HepG2 (cell line): ENCODE measurements at regions not wholly inside any gene's neighbourhood (a gene's known extent, or its start where the extent isn't known, plus 50 kb on each side); places are given as distances from the start of the nearest gene placed in this dataset.
"Not testable (repeated sequence)": the region's sequence is repeated elsewhere in the genome, so short reads cannot be mapped to it uniquely, and the experiment has no call there.

Experiments used
- ATAC-seq: fragments of 200-7000 bp; cut with Tn5 transposase; 3 replicates; pipeline ENCODE4 v1.9.1; 2020; ENCODE audit warnings: mild to moderate bottlenecking, moderate library complexity
- BruUV-seq: library from RNA; stranded (reverse); fragments of 400-500 nt; replicated peaks from 2 replicates; lab custom pipeline; 2021; lab: Mats Ljungman, UMichigan
- CTCF ChIA-PET: fragments of 300-600 bp; formaldehyde crosslinking; extraction: SDS; loops from one replicate; lab custom pipeline; 2021; ENCODE audit warnings: low total read pairs, inconsistent platforms, low intra/inter-chr PET ratio; lab: Yijun Ruan, JAX
- POLR2A ChIA-PET: fragments of 350-600 bp; sonication (Branson Sonifier 250); formaldehyde crosslinking; loops from one replicate; lab custom pipeline; 2020; ENCODE audit warnings: antibody characterized with exemption, inconsistent platforms; lab: Yijun Ruan, JAX
- DNase-seq: peaks from one replicate; pipeline ENCODE4 v3.0.0-alpha.2; 2015; ENCODE audit warnings: low spot score
- FAIRE-seq: peaks from 3 replicates; lab custom pipeline; 2011; peaks lifted over from hg19 to GRCh38; lab: Jason Lieb, UNC
- H2AFZ ChIP-seq: one replicate; pipeline ENCODE4 v1.6.1; 2011; ENCODE audit warnings: low read length, inconsistent platforms
- H3K27ac ChIP-seq: fragments of 300-600 bp; 3 replicates; pipeline ENCODE4 v1.8.0; 2011; ENCODE audit warnings: mixed run types, mild to moderate bottlenecking, mixed read lengths, low read length, inconsistent platforms; ENCODE audit not compliant: insufficient read depth; ENCODE audit errors: extremely low read length
- H3K27me3 ChIP-seq, 2 experiments: fragments of 200-600 bp in 1 of 2; 2 replicates in 1 of 2; 3 replicates in 1 of 2; pipeline versions ENCODE4 v1.6.0 to v1.8.0; 2011; ENCODE audit warnings: low read length in 2 of 2, mild to moderate bottlenecking in 2 of 2, moderate library complexity in 2 of 2, inconsistent platforms in 1 of 2; ENCODE audit not compliant: insufficient read depth in 2 of 2, control insufficient read depth in 1 of 2
- H3K36me3 ChIP-seq, 2 experiments: fragments of 200-600 bp in 1 of 2; replicated peaks in 1 of 2; 2 replicates in 1 of 2; 3 replicates in 1 of 2; pipeline versions ENCODE4 v1.5.1 to v1.8.0; 2011; ENCODE audit warnings: low read length in 2 of 2, inconsistent platforms in 1 of 2; ENCODE audit not compliant: insufficient read depth in 2 of 2, control insufficient read depth in 1 of 2
- H3K4me1 ChIP-seq: 2 replicates; pipeline ENCODE4 v1.5.1; 2012; ENCODE audit warnings: low read length, inconsistent platforms; ENCODE audit not compliant: insufficient read depth
- H3K4me2 ChIP-seq: 2 replicates; pipeline ENCODE4 v1.6.0; 2011; ENCODE audit warnings: low read depth, low read length, inconsistent platforms
- H3K4me3 ChIP-seq, 3 experiments: fragments of 200-600 bp in 1 of 3; sonication (generic), shearing (Covaris generic) in 1 of 3; replicated peaks in 1 of 3; 2 replicates each; pipeline ENCODE4 v1.5.1; 2011 to 2016; ENCODE audit warnings: low read length in 3 of 3, inconsistent platforms in 2 of 3, low read depth in 2 of 3, mild to moderate bottlenecking in 2 of 3, control low read depth in 1 of 3, mixed read lengths in 1 of 3; ENCODE audit not compliant: insufficient read depth in 1 of 3
- H3K79me2 ChIP-seq: one replicate; pipeline ENCODE4 v1.6.1; 2011; ENCODE audit warnings: low read length, inconsistent platforms; ENCODE audit not compliant: insufficient read depth
- H3K9ac ChIP-seq: 2 replicates; pipeline ENCODE4 v1.6.0; 2011; ENCODE audit warnings: mild to moderate bottlenecking, low read depth, low read length, inconsistent platforms; ENCODE audit not compliant: insufficient read depth
- H3K9me3 ChIP-seq: 2 replicates; pipeline ENCODE4 v1.5.1; 2012; ENCODE audit warnings: mild to moderate bottlenecking, low read length
- H4K20me1 ChIP-seq: 2 replicates; pipeline ENCODE4 v1.6.0; 2011; ENCODE audit warnings: inconsistent platforms, mild to moderate bottlenecking, low read length, moderate library complexity; ENCODE audit not compliant: insufficient read depth
- AFF4 ChIP-seq: sonication (generic); formaldehyde crosslinking; IDR thresholded peaks from 2 replicates; pipeline ENCODE4 v1.4.0; 2020; ENCODE audit warnings: missing genetic modification reagents
- BORCS8-MEF2B ChIP-seq: sonication (generic); formaldehyde crosslinking; IDR thresholded peaks from 2 replicates; pipeline ENCODE4 v1.8.0; 2022; ENCODE audit warnings: mild to moderate bottlenecking, missing genetic modification reagents
- CSRNP2 ChIP-seq: sonication (generic); formaldehyde crosslinking; conservative IDR thresholded peaks from 2 replicates; pipeline ENCODE4 v1.8.0; 2022; ENCODE audit warnings: low read depth, missing genetic modification reagents
- ELF3 ChIP-seq: IDR thresholded peaks from 2 replicates; pipeline ENCODE4 v1.6.1; 2016; ENCODE audit warnings: missing genetic modification reagents, missing compliant biosample characterization
- MXD4 ChIP-seq: IDR thresholded peaks from 2 replicates; pipeline ENCODE4 v1.6.1; 2016; ENCODE audit warnings: mild to moderate bottlenecking, missing biosample characterization, missing genetic modification reagents
- RORA ChIP-seq: sonication (generic); formaldehyde crosslinking; IDR thresholded peaks from 2 replicates; pipeline ENCODE4 v1.5.0; 2020; ENCODE audit warnings: mild to moderate bottlenecking, missing genetic modification reagents, moderate library complexity
- SSRP1 ChIP-seq: IDR thresholded peaks from 2 replicates; pipeline ENCODE4 v1.6.1; 2016; ENCODE audit warnings: control low read depth
- ZNF232 ChIP-seq: sonication (generic); formaldehyde crosslinking; IDR thresholded peaks from 2 replicates; pipeline ENCODE4 v1.4.0; 2020; ENCODE audit warnings: missing genetic modification reagents, borderline replicate concordance
- ZNF570 ChIP-seq: sonication (generic); formaldehyde crosslinking; IDR thresholded peaks from 2 replicates; pipeline ENCODE4 v1.4.0; 2020; ENCODE audit warnings: mild to moderate bottlenecking, missing genetic modification reagents, borderline replicate concordance
- WGBS: methylation state at CpG from one replicate; pipeline ENCODE4 v1.1.6; 2017; ENCODE audit warnings: low lambda C conversion rate; 5-methylcytosine and 5-hydroxymethylcytosine counted together
- in situ Hi-C: cut with HindIII; loops from 2 replicates; pipeline ENCODE4 v1.10.0; 2017; ENCODE audit warnings: low pct_unique_long_range_greater_than_20kb; ENCODE audit not compliant: extremely low pct_ligation_motif_present
- intact Hi-C: fragments of 100-400 bp; cut with micrococcal nuclease; formaldehyde crosslinking; loops from one replicate; pipeline ENCODE4 v1.10.0; 2022; ENCODE audit not compliant: unreplicated experiment
- TF ChIP-seq, protein P1 (sequence below): sonication (generic); formaldehyde crosslinking; IDR thresholded peaks from 2 replicates; pipeline ENCODE4 v1.5.1; 2020; ENCODE audit warnings: missing genetic modification reagents, mild to moderate bottlenecking, borderline replicate concordance

DNA sequence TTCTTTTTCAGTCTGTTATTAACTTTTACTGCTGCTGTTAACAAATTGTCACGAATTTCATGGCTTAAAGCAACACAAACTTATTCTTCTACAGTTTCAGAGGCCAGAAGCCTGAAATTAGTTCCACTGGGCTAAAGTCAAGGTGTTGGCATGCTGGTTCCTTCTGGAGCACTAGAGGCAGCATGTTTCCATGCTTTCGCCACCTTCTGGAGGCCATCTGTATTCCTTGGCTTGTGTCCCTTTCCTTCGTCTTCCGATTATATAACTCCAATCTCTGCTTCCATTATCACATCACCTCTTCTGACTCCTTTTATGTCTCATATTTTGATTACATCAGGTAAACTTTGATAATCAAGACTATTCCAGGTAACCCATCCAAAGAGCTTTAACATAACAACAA lies 1742.1 kb downstream of the BRINP3 start:
- POLR2A ChIA-PET = no interaction called here
- FAIRE-seq (no peak), ATAC-seq (no peak)
- Histone ChIP-seq H3K79me2 (no peaks in the 10 kb centered on the region), H3K9me3 (no peaks in the 10 kb centered on the region)
- CTCF ChIA-PET = no interaction called here
- intact Hi-C loops = no loop called here
- WGBS = 23% methylated on average over 4 of the region's 4 CpGs
- BruUV-seq = no TSS peak
- no peak for TF ChIP-seq MXD4 (CRISPR knock-in tag)
- no peak for TF ChIP-seq ZNF232
- TF ChIP-seq ELF3 (CRISPR knock-in tag) = no peak
- no peak for TF ChIP-seq BORCS8-MEF2B (CRISPR knock-in tag)
- TF ChIP-seq, protein P1, sequence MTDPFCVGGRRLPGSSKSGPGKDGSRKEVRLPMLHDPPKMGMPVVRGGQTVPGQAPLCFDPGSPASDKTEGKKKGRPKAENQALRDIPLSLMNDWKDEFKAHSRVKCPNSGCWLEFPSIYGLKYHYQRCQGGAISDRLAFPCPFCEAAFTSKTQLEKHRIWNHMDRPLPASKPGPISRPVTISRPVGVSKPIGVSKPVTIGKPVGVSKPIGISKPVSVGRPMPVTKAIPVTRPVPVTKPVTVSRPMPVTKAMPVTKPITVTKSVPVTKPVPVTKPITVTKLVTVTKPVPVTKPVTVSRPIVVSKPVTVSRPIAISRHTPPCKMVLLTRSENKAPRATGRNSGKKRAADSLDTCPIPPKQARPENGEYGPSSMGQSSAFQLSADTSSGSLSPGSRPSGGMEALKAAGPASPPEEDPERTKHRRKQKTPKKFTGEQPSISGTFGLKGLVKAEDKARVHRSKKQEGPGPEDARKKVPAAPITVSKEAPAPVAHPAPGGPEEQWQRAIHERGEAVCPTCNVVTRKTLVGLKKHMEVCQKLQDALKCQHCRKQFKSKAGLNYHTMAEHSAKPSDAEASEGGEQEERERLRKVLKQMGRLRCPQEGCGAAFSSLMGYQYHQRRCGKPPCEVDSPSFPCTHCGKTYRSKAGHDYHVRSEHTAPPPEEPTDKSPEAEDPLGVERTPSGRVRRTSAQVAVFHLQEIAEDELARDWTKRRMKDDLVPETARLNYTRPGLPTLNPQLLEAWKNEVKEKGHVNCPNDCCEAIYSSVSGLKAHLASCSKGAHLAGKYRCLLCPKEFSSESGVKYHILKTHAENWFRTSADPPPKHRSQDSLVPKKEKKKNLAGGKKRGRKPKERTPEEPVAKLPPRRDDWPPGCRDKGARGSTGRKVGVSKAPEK (CRISPR knock-in tag) = no peak
- no peak for TF ChIP-seq CSRNP2 (CRISPR knock-in tag)
- no peak for TF ChIP-seq RORA (CRISPR knock-in tag)
- no peak for TF ChIP-seq AFF4 (CRISPR knock-in tag)
- TF ChIP-seq ZNF570 (CRISPR knock-in tag) = no peak
- no peak for TF ChIP-seq SSRP1 (CRISPR knock-in tag)
- TF ChIP-seq, all 625 proteins: peak for 0
- no peaks in the 10 kb centered on the region; a peak in 1 of 5 replicates for H3K27me3 ChIP-seq
- H4K20me1 ChIP-seq = no peaks in the 10 kb centered on the region
- H3K4me2 ChIP-seq = no peak overlapping the region
- no peak overlapping the region for H3K9ac ChIP-seq
- in situ Hi-C loops = no loop called here
- no peak overlapping the region for H2AFZ ChIP-seq
- H3K27ac ChIP-seq = no peak overlapping the region
- H3K4me3 ChIP-seq = no peak overlapping the region
- H3K4me1 ChIP-seq = no peaks in the 10 kb centered on the region
- DNase-seq = peak; percentile 2
- no peaks in the 10 kb centered on the region for H3K36me3 ChIP-seq

DNA sequence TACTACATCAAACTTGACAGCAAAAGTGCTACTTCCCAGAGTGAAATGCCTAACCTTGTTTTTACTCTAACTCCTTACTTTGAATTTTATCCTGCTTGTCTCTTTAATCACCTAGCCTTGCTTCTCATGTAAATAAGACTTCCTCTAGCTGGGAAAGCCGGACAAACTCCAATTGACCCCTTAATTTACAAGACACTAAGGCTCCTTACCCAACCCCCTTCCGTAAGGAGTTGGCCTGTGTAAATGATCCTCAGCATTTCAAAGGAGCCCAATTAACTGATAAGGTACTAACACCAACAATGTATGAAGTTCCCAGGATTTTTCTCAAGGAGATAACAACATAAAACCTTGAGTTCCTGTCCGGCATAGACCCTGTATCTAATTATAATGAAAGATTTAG lies 1728.4 kb downstream of the BRINP3 start:
- WGBS = 5% methylated on average over 3 of the region's 3 CpGs
- H3K4me2 ChIP-seq, H2AFZ ChIP-seq, H3K4me1 ChIP-seq, H3K79me2 ChIP-seq, H3K27me3 ChIP-seq, H4K20me1 ChIP-seq, H3K9ac ChIP-seq, POLR2A ChIA-PET, in situ Hi-C loops, H3K36me3 ChIP-seq, FAIRE-seq, ATAC-seq, H3K27ac ChIP-seq, BruUV-seq, DNase-seq, H3K9me3 ChIP-seq, CTCF ChIA-PET, H3K4me3 ChIP-seq, intact Hi-C loops: not testable (repeated sequence)
